ENCODE measurements at regions not wholly inside any gene's neighbourhood (a gene's known extent, or its start where the extent isn't known, plus 50 kb on each side); places are given as distances from the start of the nearest gene placed in this dataset.

GRCh38 chr12:127013197-127013596, 1253.8 kb upstream of the TMEM132C start:
- no peak for TF ChIP-seq CTCF (IDR thresholded peaks at IDR 0.05)
- no peak for TF ChIP-seq ZFX (IDR thresholded peaks at IDR 0.05; ENCODE audit: borderline replicate concordance)
- H3K27ac ChIP-seq: no peak overlapping the region

GRCh38 chr12:127014079-127014478, 1252.9 kb upstream of the TMEM132C start:
- H3K27ac ChIP-seq: no peak overlapping the region
- TF ChIP-seq CTCF (IDR thresholded peaks at IDR 0.05) (no peak), ZFX (IDR thresholded peaks at IDR 0.05; ENCODE audit: borderline replicate concordance) (no peak)

- no peak overlapping the region for H3K27ac ChIP-seq
- TF ChIP-seq CTCF (IDR thresholded peaks at IDR 0.05): no peak
Measured at GRCh38 chr12:127024791-127025190, 1242.2 kb upstream of the TMEM132C start.

- peak; percentile 26 for TF ChIP-seq CTCF (IDR thresholded peaks at IDR 0.05)
- no peak for TF ChIP-seq ZFX (IDR thresholded peaks at IDR 0.05; ENCODE audit: borderline replicate concordance)
- H3K27ac ChIP-seq: no peak overlapping the region
Measured at GRCh38 chr12:127025545-127025944, 1241.4 kb upstream of the TMEM132C start.

DNA sequence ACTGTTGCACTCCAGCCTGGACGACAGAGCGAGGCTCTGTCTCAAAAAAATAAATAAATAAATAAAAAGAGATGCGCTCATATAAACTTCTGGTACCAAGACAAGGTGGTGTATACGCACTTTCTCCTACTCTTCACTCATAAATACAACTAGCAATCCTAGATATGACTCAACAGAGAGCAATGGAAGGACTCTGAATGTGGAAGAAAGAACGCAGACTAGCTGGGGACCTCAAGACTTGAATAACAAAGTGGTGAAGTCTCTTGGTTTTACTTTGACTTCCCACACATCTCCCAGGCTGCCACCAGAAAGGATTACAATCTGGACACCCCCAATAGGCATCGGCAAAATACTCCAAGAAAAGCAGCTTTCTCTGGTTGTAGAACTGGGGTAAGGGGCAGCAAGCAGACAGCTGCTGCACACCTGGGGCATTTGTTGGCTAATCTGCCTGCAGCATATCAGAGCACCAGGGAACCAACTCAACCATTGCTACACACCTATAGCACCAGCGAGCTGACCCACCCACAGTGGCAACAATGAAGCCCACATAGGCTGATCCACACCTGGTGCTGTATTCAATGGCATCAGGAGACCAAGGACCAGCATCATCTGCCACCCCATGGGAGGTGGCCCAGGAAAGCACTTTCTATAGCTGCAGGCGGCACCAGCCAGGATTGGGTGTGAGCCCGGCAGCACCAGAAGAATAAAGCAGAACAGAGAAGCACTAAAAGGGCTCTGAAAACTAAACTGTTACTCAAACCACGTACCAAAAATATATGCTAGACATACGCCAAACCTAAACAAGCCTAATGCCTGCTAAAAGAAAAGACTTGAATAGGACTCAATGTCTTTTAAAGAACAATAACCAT, 1231.7 kb upstream of the TMEM132C start:
- no peak for TF ChIP-seq CTCF (IDR thresholded peaks at IDR 0.05)
- no peak overlapping the region for H3K27ac ChIP-seq

DNA sequence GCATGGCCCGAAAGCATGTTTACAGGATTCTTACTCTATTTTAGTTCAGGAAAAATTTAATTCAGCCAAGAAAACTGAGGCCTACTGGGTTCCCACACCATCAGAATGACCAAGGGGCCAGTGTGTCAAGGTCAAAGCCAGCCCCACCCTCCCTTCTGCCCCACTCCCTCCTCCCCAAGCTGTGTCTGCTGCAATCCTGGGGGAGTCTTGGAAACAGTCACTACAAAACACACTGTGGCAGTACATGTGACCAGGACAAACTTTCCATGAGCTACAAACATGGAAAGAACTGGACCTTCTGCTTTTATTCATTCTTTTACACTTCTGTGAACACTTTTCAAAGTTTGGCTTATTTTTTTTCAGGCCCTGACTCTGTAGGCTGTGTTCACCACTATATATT, 1228.8 kb upstream of the TMEM132C start:
- TF ChIP-seq CTCF (IDR thresholded peaks at IDR 0.05): no peak
- no peak for TF ChIP-seq ZFX (IDR thresholded peaks at IDR 0.05; ENCODE audit: borderline replicate concordance)
- no peak overlapping the region for H3K27ac ChIP-seq

GRCh38 chr12:127038761-127039160, 1228.2 kb upstream of the TMEM132C start:
- no peak for TF ChIP-seq ZFX (IDR thresholded peaks at IDR 0.05; ENCODE audit: borderline replicate concordance)
- TF ChIP-seq CTCF (IDR thresholded peaks at IDR 0.05): no peak

More at GRCh38 chr12:127038761-127039160, 1228.2 kb upstream of the TMEM132C start:
- no peak overlapping the region for H3K27ac ChIP-seq
